ENCODE measurements at regions not wholly inside any gene's neighbourhood (a gene's known extent, or its start where the extent isn't known, plus 50 kb on each side); places are given as distances from the start of the nearest gene placed in this dataset.
A peak's percentile ranks its signal among the peaks of the same experiment; 100 is the strongest.

- no peaks in the 10 kb centered on the region for H3K9me3 ChIP-seq
Measured at GRCh38 chr6:128601060-128601459, 80.7 kb upstream of the PTPRK start.

GRCh38 chr6:128600397-128600951 is 80.1 kb upstream of the PTPRK start:
- H3K36me3 ChIP-seq: no peaks in the 10 kb centered on the region
- no peak for TF ChIP-seq POLR2AphosphoS5 (IDR thresholded peaks at IDR 0.05; ENCODE audit: insufficient read depth in 1 of 2, low read depth in 1 of 2)
- TF ChIP-seq POLR2A (IDR thresholded peaks at IDR 0.05): no peak
- TF ChIP-seq CTCF (IDR thresholded peaks at IDR 0.05): no peak
- no peak overlapping the region for H3K4me3 ChIP-seq
- no peaks in the 10 kb centered on the region for H3K27me3 ChIP-seq
- DNase-seq (ENCODE audit: extremely low spot score in 2 of 2): no peak
- H3K27ac ChIP-seq: no peak overlapping the region
- H3K4me1 ChIP-seq: peaks cover 15% of the 10 kb centered on the region
- no peaks in the 10 kb centered on the region for H3K9me3 ChIP-seq
- intact Hi-C loops (cut with DNase I): no loop called here

More at GRCh38 chr6:128601060-128601459, 80.7 kb upstream of the PTPRK start:
- TF ChIP-seq POLR2A (IDR thresholded peaks at IDR 0.05): no peak
- no peak for TF ChIP-seq POLR2AphosphoS5 (IDR thresholded peaks at IDR 0.05; ENCODE audit: insufficient read depth in 1 of 2, low read depth in 1 of 2)
- no peak for TF ChIP-seq CTCF (IDR thresholded peaks at IDR 0.05)
- intact Hi-C loops (cut with DNase I): no loop called here
- Histone ChIP-seq H3K27ac (no peak overlapping the region), H3K27me3 (no peaks in the 10 kb centered on the region), H3K4me1 (peaks cover 20% of the 10 kb centered on the region), H3K4me3 (no peak overlapping the region), H3K36me3 (no peaks in the 10 kb centered on the region)
- DNase-seq (ENCODE audit: extremely low spot score in 2 of 2): no peak

- no peak for TF ChIP-seq POLR2A (IDR thresholded peaks at IDR 0.05)
- no peak for TF ChIP-seq CTCF (IDR thresholded peaks at IDR 0.05)
- no peak for TF ChIP-seq POLR2AphosphoS5 (IDR thresholded peaks at IDR 0.05; ENCODE audit: insufficient read depth in 1 of 2, low read depth in 1 of 2)
- H3K4me3 ChIP-seq: no peak overlapping the region
- no peak overlapping the region for H3K27ac ChIP-seq
- H3K9me3 ChIP-seq: no peaks in the 10 kb centered on the region
- H3K27me3 ChIP-seq: no peaks in the 10 kb centered on the region
- DNase-seq (ENCODE audit: extremely low spot score in 2 of 2): no peak
- intact Hi-C loops (cut with DNase I): no loop called here
- no peaks in the 10 kb centered on the region for H3K36me3 ChIP-seq
- peaks cover 12% of the 10 kb centered on the region for H3K4me1 ChIP-seq
Measured at GRCh38 chr6:128599036-128599435, 78.6 kb upstream of the PTPRK start.

GRCh38 chr6:128598571-128598970 is 78.2 kb upstream of the PTPRK start:
- DNase-seq (ENCODE audit: extremely low spot score in 2 of 2): no peak
- peaks cover 12% of the 10 kb centered on the region for H3K4me1 ChIP-seq
- no peak overlapping the region for H3K27ac ChIP-seq
- intact Hi-C loops (cut with DNase I): no loop called here
- no peaks in the 10 kb centered on the region for H3K27me3 ChIP-seq
- H3K36me3 ChIP-seq: no peaks in the 10 kb centered on the region
- H3K9me3 ChIP-seq: no peaks in the 10 kb centered on the region
- TF ChIP-seq POLR2A (IDR thresholded peaks at IDR 0.05) (no peak), CTCF (IDR thresholded peaks at IDR 0.05) (no peak), POLR2AphosphoS5 (IDR thresholded peaks at IDR 0.05; ENCODE audit: insufficient read depth in 1 of 2, low read depth in 1 of 2) (peak in 1 of 2 donors; percentile 27)
- H3K4me3 ChIP-seq: no peak overlapping the region

- Histone ChIP-seq H3K4me1 (peaks cover 12% of the 10 kb centered on the region), H3K27me3 (no peaks in the 10 kb centered on the region), H3K9me3 (no peaks in the 10 kb centered on the region), H3K4me3 (no peak overlapping the region), H3K36me3 (no peaks in the 10 kb centered on the region), H3K27ac (no peak overlapping the region)
- DNase-seq (ENCODE audit: extremely low spot score in 2 of 2): no peak
- no peak for TF ChIP-seq POLR2A (IDR thresholded peaks at IDR 0.05)
- no peak for TF ChIP-seq POLR2AphosphoS5 (IDR thresholded peaks at IDR 0.05; ENCODE audit: insufficient read depth in 1 of 2, low read depth in 1 of 2)
- TF ChIP-seq CTCF (IDR thresholded peaks at IDR 0.05): no peak
- intact Hi-C loops (cut with DNase I): no loop called here
Measured at GRCh38 chr6:128597956-128598355, 77.6 kb upstream of the PTPRK start.

Data from vagina (tissue), 2 donors.